GM12878 (cell line): ENCODE measurements at regions not wholly inside any gene's neighbourhood (a gene's known extent, or its start where the extent isn't known, plus 50 kb on each side); places are given as distances from the start of the nearest gene placed in this dataset.
"Not testable (repeated sequence)": the region's sequence is repeated elsewhere in the genome, so short reads cannot be mapped to it uniquely, and the experiment has no call there.

Source experiments
- ATAC-seq: fragments of 200-7000 bp; cut with Tn5 transposase; 3 replicates; pipeline ENCODE4 v1.9.1; 2020; ENCODE audit warnings: mild to moderate bottlenecking, moderate library complexity
- BruUV-seq: library from RNA; stranded (reverse); fragments of 400-500 nt; replicated peaks from 2 replicates; lab custom pipeline; 2021; lab: Mats Ljungman, UMichigan
- CTCF ChIA-PET: fragments of 300-600 bp; sonication (Branson Sonifier 250); formaldehyde crosslinking; extraction: SDS; loops from one replicate; lab custom pipeline; 2021; ENCODE audit warnings: inconsistent platforms; lab: Yijun Ruan, JAX
- POLR2A ChIA-PET: fragments of 350-600 bp; formaldehyde crosslinking; extraction: SDS; loops from one replicate; lab custom pipeline; 2021; ENCODE audit warnings: inconsistent platforms; lab: Charles Lee
- RAD21 ChIA-PET: fragments of 300-600 bp; sonication (Branson Sonifier 250); formaldehyde crosslinking; loops from one replicate; lab custom pipeline; 2023; ENCODE audit warnings: antibody characterized with exemption; ENCODE audit not compliant: unreplicated experiment; lab: Charles Lee
- SMC1A ChIA-PET: fragments of 300-600 bp; sonication (Branson Sonifier 250); formaldehyde crosslinking; loops from one replicate; lab custom pipeline; 2023; ENCODE audit not compliant: unreplicated experiment, uncharacterized antibody; lab: Charles Lee
- DNase-seq: peaks from one replicate; pipeline ENCODE4 v3.0.0-alpha.2; 2011; ENCODE audit warnings: low read depth, low spot score
- FAIRE-seq: peaks from 3 replicates; lab custom pipeline; 2011; peaks lifted over from hg19 to GRCh38; lab: Jason Lieb, UNC
- H2AFZ ChIP-seq: 2 replicates; pipeline ENCODE4 v1.6.0; 2011; ENCODE audit warnings: low read depth, low read length, control low read depth; ENCODE audit not compliant: control insufficient read depth
- H3K27ac ChIP-seq: 2 replicates; pipeline ENCODE4 v1.5.1; 2011; ENCODE audit warnings: control low read depth; ENCODE audit not compliant: control insufficient read depth, insufficient read depth
- H3K27me3 ChIP-seq, 2 experiments: replicated peaks in 1 of 2; 2 replicates each; pipeline versions ENCODE4 v1.6.0 to v1.6.1; 2011; ENCODE audit warnings: low read length in 1 of 2; ENCODE audit not compliant: control insufficient read depth in 2 of 2, insufficient read depth in 2 of 2
- H3K36me3 ChIP-seq, 2 experiments: 2 replicates each; pipeline ENCODE4 v1.5.1; 2011; ENCODE audit warnings: low read length in 1 of 2; ENCODE audit not compliant: control insufficient read depth in 2 of 2, insufficient read depth in 2 of 2
- H3K4me1 ChIP-seq: 2 replicates; pipeline ENCODE4 v1.6.1; 2011; ENCODE audit warnings: mild to moderate bottlenecking, low read length, moderate library complexity, mixed read lengths; ENCODE audit not compliant: control insufficient read depth, insufficient read depth
- H3K4me2 ChIP-seq: 2 replicates; pipeline ENCODE4 v1.6.0; 2011; ENCODE audit warnings: control low read depth; ENCODE audit not compliant: control insufficient read depth, insufficient read depth
- H3K4me3 ChIP-seq: fragments of 200-600 bp; sonication (generic); 2 replicates; pipeline ENCODE4 v1.5.1; 2016
- H3K79me2 ChIP-seq: 2 replicates; pipeline ENCODE4 v1.6.0; 2011; ENCODE audit warnings: low read length; ENCODE audit not compliant: control insufficient read depth, insufficient read depth
- H3K9ac ChIP-seq: 2 replicates; pipeline ENCODE4 v1.8.0; 2011; ENCODE audit warnings: low read length, control low read depth, mixed read lengths; ENCODE audit not compliant: control insufficient read depth, insufficient read depth
- H3K9me3 ChIP-seq: replicated peaks from 3 replicates; pipeline ENCODE4 v1.5.1; 2011; ENCODE audit warnings: mild to moderate bottlenecking, low read length; ENCODE audit not compliant: control insufficient read depth, insufficient read depth
- H4K20me1 ChIP-seq: 2 replicates; pipeline ENCODE4 v1.6.0; 2011; ENCODE audit not compliant: control insufficient read depth, insufficient read depth
- CEBPZ ChIP-seq: fragments of 150-350 bp; IDR thresholded peaks from 2 replicates; pipeline ENCODE4 v1.6.1; 2016; ENCODE audit warnings: low read depth, low read length
- EZH2 ChIP-seq: IDR thresholded peaks from 2 replicates; pipeline ENCODE4 v1.6.1; 2012; ENCODE audit warnings: low read depth, mild to moderate bottlenecking, control low read depth, inconsistent platforms, low read length, borderline replicate concordance; ENCODE audit not compliant: control insufficient read depth
- WGBS: methylation state at CpG from one replicate; pipeline ENCODE4 v1.1.6; 2016; ENCODE audit warnings: low lambda C conversion rate; ENCODE audit not compliant: insufficient replicate concordance, insufficient coverage; ENCODE audit errors: missing lambda C conversion rate; 5-methylcytosine and 5-hydroxymethylcytosine counted together
- in situ Hi-C: fragments of 300-500 bp; cut with MboI; formaldehyde crosslinking; loops from 9 replicates; pipeline ENCODE4 v1.14.3; 2018; ENCODE audit warnings: mixed read lengths
- intact Hi-C: fragments of 100-400 bp; cut with micrococcal nuclease; formaldehyde crosslinking; loops from one replicate; pipeline ENCODE4 v1.14.2; 2022; ENCODE audit not compliant: unreplicated experiment

GRCh38 chr17:64779376-64780095 lies 117.4 kb upstream of the SMURF2 start:
- CTCF ChIA-PET: no interaction called here
- intact Hi-C loops (no loop called here), in situ Hi-C loops (loop anchor here (10.0 kb wide), 1 partner anchor 165 kb away; no protein-coding TSS in a partner anchor)
- Histone ChIP-seq H2AFZ (no peak overlapping the region), H3K4me2 (peak overlapping the region; percentile 64; the same call in 1 of the 2 replicates), H4K20me1 (no peaks in the 10 kb centered on the region), H3K36me3 (no peaks in the 10 kb centered on the region), H3K4me3 (peak overlapping the region; percentile 60; the same call in 1 of the 2 replicates), H3K4me1 (peaks cover 23% of the 10 kb centered on the region), H3K9me3 (no peaks in the 10 kb centered on the region; the same call in 2 of the 3 replicates), H3K27me3 (peaks cover 7 to 12% of the 10 kb centered on the region in 2 experiments; a peak in 3 of 4 replicates), H3K9ac (no peak overlapping the region), H3K79me2 (no peaks in the 10 kb centered on the region), H3K27ac (no peak overlapping the region)
- TF ChIP-seq EZH2 (0 out of 2 replicates have a peak, but pooled peaks have one; percentile 72), CEBPZ (no peak)
- SMC1A ChIA-PET: no interaction called here
- no peak for ATAC-seq
- POLR2A ChIA-PET: no interaction called here
- DNase-seq: no peak
- no peak for FAIRE-seq
- RAD21 ChIA-PET: no interaction called here
- no TSS peak for BruUV-seq
- 63% methylated on average over 31 of the region's 43 CpGs for WGBS

GRCh38 chr17:64779098-64779375 lies 116.9 kb upstream of the SMURF2 start:
- 75% methylated on average over 13 of the region's 13 CpGs for WGBS
- peaks cover 23% of the 10 kb centered on the region for H3K4me1 ChIP-seq
- TSS peak; percentile 30 for BruUV-seq
- CTCF ChIA-PET, H2AFZ ChIP-seq, DNase-seq, POLR2A ChIA-PET, H3K27ac ChIP-seq, SMC1A ChIA-PET, FAIRE-seq, ATAC-seq, intact Hi-C loops, H3K9ac ChIP-seq, H3K4me3 ChIP-seq, H3K9me3 ChIP-seq, H3K79me2 ChIP-seq, H3K36me3 ChIP-seq, H4K20me1 ChIP-seq, RAD21 ChIA-PET: not testable (repeated sequence)
- in situ Hi-C loops: loop anchor here (10.0 kb wide), 1 partner anchor 166 kb away; no protein-coding TSS in a partner anchor
- H3K27me3 ChIP-seq: peaks cover 7 to 12% of the 10 kb centered on the region in 2 experiments; a peak in 3 of 4 replicates
- peak overlapping the region; percentile 42 for H3K4me2 ChIP-seq
